ENCODE measurements at regions not wholly inside any gene's neighbourhood (a gene's known extent, or its start where the extent isn't known, plus 50 kb on each side); places are given as distances from the start of the nearest gene placed in this dataset.
"Not testable (repeated sequence)": the region's sequence is repeated elsewhere in the genome, so short reads cannot be mapped to it uniquely, and the experiment has no call there.

DNA sequence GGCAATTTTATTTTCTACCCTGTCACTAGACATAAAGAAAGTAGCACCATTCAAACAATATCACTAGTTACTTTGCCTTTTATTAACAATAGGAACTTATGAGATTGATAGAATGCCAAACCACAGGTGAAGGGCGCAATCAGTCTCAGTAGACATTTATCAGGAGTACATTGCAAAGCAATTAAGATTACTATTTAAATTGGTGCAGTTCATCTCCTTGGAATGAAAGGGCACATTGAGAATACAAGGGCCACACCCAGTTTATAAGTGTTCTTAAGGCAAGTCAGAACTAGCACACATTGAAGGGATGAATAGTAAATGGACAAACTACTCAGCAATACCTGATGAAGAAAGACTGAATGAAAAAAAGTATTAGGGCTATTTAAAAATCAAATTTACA, 601.4 kb downstream of the C12orf50 start:
- H3K4me1 ChIP-seq (replicated peaks), result no peaks in the 10 kb centered on the region
- intact Hi-C loops (cut with DNase I), result no loop called here
- TF ChIP-seq POLR2AphosphoS5 (IDR thresholded peaks at IDR 0.05) (no peak), POLR2A (IDR thresholded peaks at IDR 0.05) (no peak)
- TF ChIP-seq, protein P1, sequence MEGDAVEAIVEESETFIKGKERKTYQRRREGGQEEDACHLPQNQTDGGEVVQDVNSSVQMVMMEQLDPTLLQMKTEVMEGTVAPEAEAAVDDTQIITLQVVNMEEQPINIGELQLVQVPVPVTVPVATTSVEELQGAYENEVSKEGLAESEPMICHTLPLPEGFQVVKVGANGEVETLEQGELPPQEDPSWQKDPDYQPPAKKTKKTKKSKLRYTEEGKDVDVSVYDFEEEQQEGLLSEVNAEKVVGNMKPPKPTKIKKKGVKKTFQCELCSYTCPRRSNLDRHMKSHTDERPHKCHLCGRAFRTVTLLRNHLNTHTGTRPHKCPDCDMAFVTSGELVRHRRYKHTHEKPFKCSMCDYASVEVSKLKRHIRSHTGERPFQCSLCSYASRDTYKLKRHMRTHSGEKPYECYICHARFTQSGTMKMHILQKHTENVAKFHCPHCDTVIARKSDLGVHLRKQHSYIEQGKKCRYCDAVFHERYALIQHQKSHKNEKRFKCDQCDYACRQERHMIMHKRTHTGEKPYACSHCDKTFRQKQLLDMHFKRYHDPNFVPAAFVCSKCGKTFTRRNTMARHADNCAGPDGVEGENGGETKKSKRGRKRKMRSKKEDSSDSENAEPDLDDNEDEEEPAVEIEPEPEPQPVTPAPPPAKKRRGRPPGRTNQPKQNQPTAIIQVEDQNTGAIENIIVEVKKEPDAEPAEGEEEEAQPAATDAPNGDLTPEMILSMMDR (IDR thresholded peaks at IDR 0.05), result no peak
- DNase-seq (ENCODE audit: low spot score), result no peak
- H3K36me3 ChIP-seq, result no peaks in the 10 kb centered on the region
- no peak overlapping the region for H3K4me3 ChIP-seq
- no peak overlapping the region for H3K27ac ChIP-seq
- 59% methylated on average over 1 of the region's 1 CpG for WGBS
- no peaks in the 10 kb centered on the region for H3K9me3 ChIP-seq
- H3K27me3 ChIP-seq (replicated peaks; ENCODE audit: insufficient read depth), result no peaks in the 10 kb centered on the region

DNA sequence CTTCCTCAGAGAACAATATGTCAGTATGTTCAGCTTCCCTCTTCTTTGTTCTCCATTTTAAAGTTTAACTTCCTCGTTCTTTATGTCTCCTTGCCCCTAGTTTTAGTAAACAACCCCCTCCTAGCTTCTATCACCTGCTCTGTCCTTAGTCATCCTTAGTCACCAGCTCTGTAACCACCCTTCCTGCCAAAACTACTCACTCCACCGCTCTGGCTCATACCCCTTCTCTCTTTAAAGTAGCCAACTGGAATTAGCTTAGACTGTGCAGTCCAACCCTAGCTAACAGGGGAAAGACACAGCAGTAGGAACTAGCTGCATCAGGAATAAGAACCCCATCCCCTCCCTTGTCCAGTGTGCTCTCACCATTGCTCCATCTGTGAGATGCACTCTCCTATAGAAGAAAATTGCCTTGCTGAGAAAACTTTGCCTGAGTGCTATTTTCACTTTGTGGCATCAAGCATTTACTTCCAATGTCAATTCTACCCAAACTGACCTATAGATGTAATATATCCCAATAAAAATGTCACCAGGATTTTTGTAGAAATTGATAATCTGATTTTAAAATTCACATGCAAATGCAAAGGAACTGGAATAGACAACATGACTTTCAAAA, 603.2 kb downstream of the C12orf50 start:
- WGBS, result 73% methylated on average over 2 of the region's 2 CpGs
- TF ChIP-seq POLR2AphosphoS5 (IDR thresholded peaks at IDR 0.05) (no peak), POLR2A (IDR thresholded peaks at IDR 0.05) (no peak)
- TF ChIP-seq, protein P1 (IDR thresholded peaks at IDR 0.05), result no peak
- H3K27me3 ChIP-seq (replicated peaks; ENCODE audit: insufficient read depth), result no peaks in the 10 kb centered on the region
- H3K9me3 ChIP-seq, result no peaks in the 10 kb centered on the region
- H3K4me3 ChIP-seq, result no peak overlapping the region
- H3K4me1 ChIP-seq (replicated peaks), result no peaks in the 10 kb centered on the region
- intact Hi-C loops (cut with DNase I), result no loop called here
- H3K36me3 ChIP-seq, result no peaks in the 10 kb centered on the region
- no peak for DNase-seq (ENCODE audit: low spot score)
- H3K27ac ChIP-seq, result no peak overlapping the region

DNA sequence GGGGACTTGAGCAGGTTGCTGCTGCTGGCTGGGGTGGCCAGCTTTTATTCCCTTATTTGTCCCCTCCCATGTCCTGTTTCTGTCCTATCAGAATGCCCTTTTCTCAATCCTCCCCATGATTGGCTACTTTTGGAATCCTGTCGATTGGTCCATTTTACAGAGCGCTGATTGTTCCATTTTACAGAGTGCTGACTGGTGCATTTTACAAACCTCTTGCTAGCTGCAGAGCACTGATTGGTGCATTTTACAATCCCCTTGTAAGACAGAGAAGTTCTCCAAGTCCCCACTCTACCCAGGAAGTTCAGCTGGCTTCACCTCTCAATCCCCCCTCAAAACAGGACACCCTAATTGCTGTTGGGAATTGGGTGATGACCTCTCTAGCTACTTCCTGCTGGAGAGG, 608.0 kb downstream of the C12orf50 start:
- H3K4me1 ChIP-seq (replicated peaks); H3K9me3 ChIP-seq; H3K27ac ChIP-seq; DNase-seq (ENCODE audit: low spot score); intact Hi-C loops (cut with DNase I); H3K4me3 ChIP-seq; H3K36me3 ChIP-seq; H3K27me3 ChIP-seq (replicated peaks; ENCODE audit: insufficient read depth): not testable (repeated sequence)
- 100% methylated on average over 2 of the region's 2 CpGs for WGBS

DNA sequence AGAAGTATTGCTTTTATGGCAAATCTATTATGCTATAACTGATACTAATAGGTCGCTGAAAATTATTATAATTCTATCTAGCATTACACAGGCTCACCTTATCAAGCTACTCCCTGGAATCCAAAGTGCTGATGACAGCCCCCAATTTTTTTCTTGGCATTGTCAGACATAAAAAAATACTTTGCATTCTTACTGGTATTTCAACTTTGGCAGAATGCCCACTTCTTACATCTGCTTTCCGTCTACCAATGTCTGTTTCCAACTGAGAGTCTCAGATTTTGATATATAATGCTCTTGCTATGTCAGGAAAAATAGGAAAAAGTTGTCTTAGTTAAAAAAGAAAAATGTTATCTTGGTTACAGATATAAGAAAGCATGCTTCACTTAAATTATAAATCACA, 615.4 kb downstream of the C12orf50 start:
- 59% methylated on average over 2 of the region's 2 CpGs for WGBS
- Histone ChIP-seq H3K36me3 (no peaks in the 10 kb centered on the region), H3K9me3 (no peaks in the 10 kb centered on the region), H3K4me3 (no peak overlapping the region), H3K27me3 (replicated peaks; ENCODE audit: insufficient read depth) (no peaks in the 10 kb centered on the region), H3K4me1 (replicated peaks) (no peaks in the 10 kb centered on the region), H3K27ac (no peak overlapping the region)
- TF ChIP-seq POLR2A (IDR thresholded peaks at IDR 0.05) (no peak), POLR2AphosphoS5 (IDR thresholded peaks at IDR 0.05) (no peak)
- TF ChIP-seq, protein P1 (IDR thresholded peaks at IDR 0.05), result no peak
- no peak for DNase-seq (ENCODE audit: low spot score)
- intact Hi-C loops (cut with DNase I), result no loop called here

DNA sequence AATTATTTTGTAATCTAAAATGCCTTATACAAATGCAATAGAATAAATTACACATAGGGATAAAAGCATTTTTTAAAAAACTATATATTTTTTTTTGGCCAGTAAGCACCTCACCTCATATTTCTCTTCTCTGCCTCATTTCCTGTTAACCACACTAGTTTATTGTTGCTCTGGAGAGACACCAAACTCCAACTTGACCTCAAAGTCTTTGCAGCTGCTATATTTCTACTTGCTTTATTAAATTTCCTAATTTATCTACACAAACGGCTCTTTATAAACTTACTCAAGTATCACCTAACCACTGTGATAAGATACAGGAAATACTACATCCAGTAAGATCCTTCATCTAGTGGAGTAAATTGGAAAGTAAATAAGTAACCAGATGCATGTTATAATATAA, 622.3 kb downstream of the C12orf50 start:
- no peaks in the 10 kb centered on the region for H3K9me3 ChIP-seq
- TF ChIP-seq POLR2A (IDR thresholded peaks at IDR 0.05) (no peak), POLR2AphosphoS5 (IDR thresholded peaks at IDR 0.05) (no peak)
- TF ChIP-seq, protein P1 (IDR thresholded peaks at IDR 0.05), result no peak
- intact Hi-C loops (cut with DNase I), result no loop called here
- H3K36me3 ChIP-seq, result no peaks in the 10 kb centered on the region
- no peaks in the 10 kb centered on the region for H3K4me1 ChIP-seq (replicated peaks)
- DNase-seq (ENCODE audit: low spot score), result no peak
- no peak overlapping the region for H3K27ac ChIP-seq
- 31% methylated on average over 1 of the region's 1 CpG for WGBS
- H3K27me3 ChIP-seq (replicated peaks; ENCODE audit: insufficient read depth), result no peaks in the 10 kb centered on the region
- H3K4me3 ChIP-seq, result no peak overlapping the region

Data from prostate gland (tissue), 2 donors.